MM.1S (cell line): ENCODE measurements at regions not wholly inside any gene's neighbourhood (a gene's known extent, or its start where the extent isn't known, plus 50 kb on each side); places are given as distances from the start of the nearest gene placed in this dataset.
A peak's percentile ranks its signal among the peaks of the same experiment; 100 is the strongest.

Experiments
- DNase-seq: peaks from one replicate; pipeline ENCODE4 v3.0.0-alpha.2; 2015
- H2AFZ ChIP-seq: fragments of 300-600 bp; sonication (generic); 2 replicates; pipeline ENCODE4 v1.6.0; 2016; ENCODE audit warnings: antibody characterized with exemption, low read length
- H3F3A ChIP-seq: fragments of 300-600 bp; sonication (generic); 2 replicates; pipeline ENCODE4 v1.6.1; 2016; ENCODE audit warnings: mild to moderate bottlenecking, antibody characterized with exemption, low read length, moderate library complexity, mixed read lengths; ENCODE audit not compliant: insufficient read depth
- H3K27ac ChIP-seq: fragments of 300-600 bp; sonication (generic); 2 replicates; pipeline ENCODE4 v1.5.1; 2016; ENCODE audit warnings: mild to moderate bottlenecking, low read length
- H3K27me3 ChIP-seq: fragments of 300-600 bp; sonication (generic); replicated peaks from 2 replicates; pipeline ENCODE4 v1.6.0; 2016; ENCODE audit warnings: low read length; ENCODE audit not compliant: insufficient read depth
- H3K36me3 ChIP-seq: fragments of 300-600 bp; sonication (generic); replicated peaks from 2 replicates; pipeline ENCODE4 v1.6.1; 2016; ENCODE audit warnings: mild to moderate bottlenecking, low read length, mixed read lengths; ENCODE audit not compliant: insufficient read depth
- H3K4me1 ChIP-seq: fragments of 300-600 bp; sonication (generic); 2 replicates; pipeline ENCODE4 v1.6.1; 2016; ENCODE audit warnings: low read length, mixed read lengths
- H3K4me2 ChIP-seq: fragments of 300-600 bp; sonication (generic); 2 replicates; pipeline ENCODE4 v1.6.0; 2016; ENCODE audit warnings: low read depth, low read length
- H3K4me3 ChIP-seq: fragments of 300-600 bp; sonication (generic); 2 replicates; pipeline ENCODE4 v1.5.1; 2016; ENCODE audit warnings: low read length, mixed read lengths
- H3K79me2 ChIP-seq: fragments of 300-600 bp; sonication (generic); 2 replicates; pipeline ENCODE4 v1.6.1; 2016; ENCODE audit warnings: mixed run types, low read length, mixed read lengths
- H3K9ac ChIP-seq: fragments of 300-600 bp; sonication (generic); 2 replicates; pipeline ENCODE4 v1.6.1; 2016; ENCODE audit warnings: low read length, mixed read lengths
- H3K9me2 ChIP-seq: fragments of 300-600 bp; sonication (generic); replicated peaks from 2 replicates; pipeline ENCODE4 v1.6.1; 2016; ENCODE audit warnings: mild to moderate bottlenecking, low read length, mixed read lengths; ENCODE audit not compliant: insufficient read depth
- H3K9me3 ChIP-seq: fragments of 300-600 bp; sonication (generic); replicated peaks from 2 replicates; pipeline ENCODE4 v1.6.1; 2016; ENCODE audit warnings: mild to moderate bottlenecking, low read length, mixed read lengths; ENCODE audit not compliant: insufficient read depth
- H4K20me1 ChIP-seq: fragments of 300-600 bp; sonication (generic); 2 replicates; pipeline ENCODE4 v1.6.1; 2016; ENCODE audit warnings: mild to moderate bottlenecking, low read length, moderate library complexity, mixed read lengths; ENCODE audit not compliant: insufficient read depth
- CTCF ChIP-seq: fragments of 300-600 bp; sonication (generic); IDR thresholded peaks from 2 replicates; pipeline ENCODE4 v1.5.1; 2016; ENCODE audit warnings: antibody characterized with exemption, low read length, mixed read lengths
- EZH2 ChIP-seq: fragments of 300-600 bp; sonication (generic); optimal IDR thresholded peaks from 2 replicates; pipeline ENCODE3; 2017; ENCODE audit warnings: low read depth, mild to moderate bottlenecking, antibody characterized with exemption, low read length, mixed read lengths
- EZH2phosphoT487 ChIP-seq: fragments of 300-600 bp; sonication (generic); IDR thresholded peaks from 2 replicates; pipeline ENCODE4 v1.6.1; 2018; ENCODE audit warnings: antibody characterized with exemption, low read length

GRCh38 chr20:53752971-53753879, 159.6 kb upstream of the ZNF217 start:
- no peaks in the 10 kb centered on the region for H4K20me1 ChIP-seq
- peak overlapping the region; percentile 47 for H3K4me3 ChIP-seq
- no peaks in the 10 kb centered on the region for H3K79me2 ChIP-seq
- no peaks in the 10 kb centered on the region for H3K27me3 ChIP-seq
- H3K9ac ChIP-seq = peak overlapping the region; percentile 60
- peak; percentile 40 for DNase-seq
- peak overlapping the region; percentile 74 for H3K4me2 ChIP-seq
- H3K36me3 ChIP-seq = no peaks in the 10 kb centered on the region
- peaks cover 42% of the 10 kb centered on the region for H3K4me1 ChIP-seq
- H3K9me2 ChIP-seq = no peaks in the 10 kb centered on the region
- no peak for TF ChIP-seq CTCF
- no peak for TF ChIP-seq EZH2
- TF ChIP-seq EZH2phosphoT487 = no peak
- peak overlapping the region; percentile 69 for H2AFZ ChIP-seq
- peaks cover 13% of the 10 kb centered on the region for H3F3A ChIP-seq
- no peaks in the 10 kb centered on the region for H3K9me3 ChIP-seq
- peak overlapping the region; percentile 83 for H3K27ac ChIP-seq

- peak overlapping the region; percentile 60 for H3K9ac ChIP-seq
- H4K20me1 ChIP-seq = no peaks in the 10 kb centered on the region
- TF ChIP-seq EZH2 (no peak), EZH2phosphoT487 (no peak), CTCF (no peak)
- peak overlapping the region; percentile 83 for H3K27ac ChIP-seq
- H3K4me1 ChIP-seq = peaks cover 42% of the 10 kb centered on the region
- H2AFZ ChIP-seq = peak overlapping the region; percentile 69
- no peaks in the 10 kb centered on the region for H3K36me3 ChIP-seq
- H3K9me2 ChIP-seq = no peaks in the 10 kb centered on the region
- DNase-seq = no peak
- H3K4me3 ChIP-seq = peak overlapping the region; percentile 47
- no peaks in the 10 kb centered on the region for H3K27me3 ChIP-seq
- no peaks in the 10 kb centered on the region for H3K79me2 ChIP-seq
- H3K9me3 ChIP-seq = no peaks in the 10 kb centered on the region
- H3F3A ChIP-seq = peaks cover 13% of the 10 kb centered on the region
- H3K4me2 ChIP-seq = peak overlapping the region; percentile 74
These were observed 158.9 kb upstream of the ZNF217 start for GRCh38 chr20:53752583-53752970.

- Histone ChIP-seq H3K4me3 (no peak overlapping the region), H3K4me2 (peak overlapping the region; percentile 74), H3K9me3 (no peaks in the 10 kb centered on the region), H4K20me1 (no peaks in the 10 kb centered on the region), H2AFZ (peak overlapping the region; percentile 29), H3K36me3 (no peaks in the 10 kb centered on the region), H3F3A (peaks cover 13% of the 10 kb centered on the region), H3K9me2 (no peaks in the 10 kb centered on the region), H3K27ac (peak overlapping the region; percentile 83), H3K9ac (peak overlapping the region; percentile 21; the same call in 1 of the 2 replicates), H3K4me1 (peaks cover 42% of the 10 kb centered on the region), H3K79me2 (no peaks in the 10 kb centered on the region), H3K27me3 (no peaks in the 10 kb centered on the region)
- no peak for DNase-seq
- TF ChIP-seq CTCF = no peak
- no peak for TF ChIP-seq EZH2
- TF ChIP-seq EZH2phosphoT487 = no peak
These were observed 158.1 kb upstream of the ZNF217 start for GRCh38 chr20:53751620-53752318.
